ENCODE measurements at regions not wholly inside any gene's neighbourhood (a gene's known extent, or its start where the extent isn't known, plus 50 kb on each side); places are given as distances from the start of the nearest gene placed in this dataset.
"Not testable (repeated sequence)": the region's sequence is repeated elsewhere in the genome, so short reads cannot be mapped to it uniquely, and the experiment has no call there.

GRCh38 chr10:7108141-7108540, 302.7 kb downstream of the SFMBT2 start:
- Histone ChIP-seq H3K27ac (no peak overlapping the region; the same call in 1 of the 2 replicates), H4K20me1 (ENCODE audit: insufficient read depth) (no peaks in the 10 kb centered on the region), H3K4me3 (no peak overlapping the region), H3K9ac (no peak overlapping the region), H2AFZ (no peak overlapping the region), H3K4me1 (ENCODE audit: insufficient read depth) (peaks cover 4% of the 10 kb centered on the region), H3K27me3 (replicated peaks; ENCODE audit: insufficient read depth) (no peaks in the 10 kb centered on the region), H3K9me3 (ENCODE audit: low read depth) (no peaks in the 10 kb centered on the region), H3K4me2 (ENCODE audit: unreplicated experiment) (no peak overlapping the region), H3F3A (ENCODE audit: insufficient read depth) (no peaks in the 10 kb centered on the region), H3K9me2 (ENCODE audit: insufficient read depth) (no peaks in the 10 kb centered on the region), H3K36me3 (ENCODE audit: low read depth) (no peaks in the 10 kb centered on the region), H3K79me2 (ENCODE audit: insufficient read depth) (no peaks in the 10 kb centered on the region)
- no peak for DNase-seq
- in situ Hi-C loops (cut with MboI), result no loop called here
- WGBS, 2 experiments (ENCODE audit: low coverage in 1 of 2, low lambda C conversion rate in 2 of 2, missing lambda C conversion rate in 2 of 2), result 54 to 60% methylated on average over 3 of the region's 3 CpGs
- TF ChIP-seq EZH2 (IDR thresholded peaks at IDR 0.05; ENCODE audit: insufficient read depth, poor library complexity, severe bottlenecking) (no peak), EZH2phosphoT487 (IDR thresholded peaks at IDR 0.05; ENCODE audit: insufficient read depth, low read depth) (no peak)

- DNase-seq, result peak; percentile 69
- Histone ChIP-seq H3K4me2 (ENCODE audit: unreplicated experiment) (no peak overlapping the region), H3K27ac (peak overlapping the region; percentile 53), H2AFZ (peak overlapping the region; percentile 18; the same call in 1 of the 2 replicates), H3K9me3 (ENCODE audit: low read depth) (no peaks in the 10 kb centered on the region), H3K9me2 (ENCODE audit: insufficient read depth) (no peaks in the 10 kb centered on the region), H3K4me3 (no peak overlapping the region), H3K27me3 (replicated peaks; ENCODE audit: insufficient read depth) (no peaks in the 10 kb centered on the region), H3K9ac (peak overlapping the region; percentile 29; the same call in 1 of the 2 replicates), H3K79me2 (ENCODE audit: insufficient read depth) (no peaks in the 10 kb centered on the region), H3F3A (ENCODE audit: insufficient read depth) (no peaks in the 10 kb centered on the region), H3K36me3 (ENCODE audit: low read depth) (no peaks in the 10 kb centered on the region), H4K20me1 (ENCODE audit: insufficient read depth) (no peaks in the 10 kb centered on the region), H3K4me1 (ENCODE audit: insufficient read depth) (peaks cover 4% of the 10 kb centered on the region)
- TF ChIP-seq EZH2phosphoT487 (IDR thresholded peaks at IDR 0.05; ENCODE audit: insufficient read depth, low read depth) (no peak), EZH2 (IDR thresholded peaks at IDR 0.05; ENCODE audit: insufficient read depth, poor library complexity, severe bottlenecking) (no peak)
- in situ Hi-C loops (cut with MboI), result no loop called here
- WGBS, 2 experiments (ENCODE audit: low coverage in 1 of 2, low lambda C conversion rate in 2 of 2, missing lambda C conversion rate in 2 of 2), result 30 to 38% methylated on average over 5 of the region's 5 CpGs
Measured at GRCh38 chr10:7107285-7107684, 303.5 kb downstream of the SFMBT2 start.

- H3K4me3 ChIP-seq; DNase-seq; H3F3A ChIP-seq (ENCODE audit: insufficient read depth); H3K9me3 ChIP-seq (ENCODE audit: low read depth); H3K4me2 ChIP-seq (ENCODE audit: unreplicated experiment); H2AFZ ChIP-seq; H3K9me2 ChIP-seq (ENCODE audit: insufficient read depth); in situ Hi-C loops (cut with MboI); H3K79me2 ChIP-seq (ENCODE audit: insufficient read depth); H4K20me1 ChIP-seq (ENCODE audit: insufficient read depth); H3K4me1 ChIP-seq (ENCODE audit: insufficient read depth); H3K27me3 ChIP-seq (replicated peaks; ENCODE audit: insufficient read depth); H3K27ac ChIP-seq; H3K9ac ChIP-seq; H3K36me3 ChIP-seq (ENCODE audit: low read depth): not testable (repeated sequence)
- 38 to 50% methylated on average over 1 of the region's 1 CpG for WGBS, 2 experiments (ENCODE audit: low coverage in 1 of 2, low lambda C conversion rate in 2 of 2, missing lambda C conversion rate in 2 of 2)
Measured at GRCh38 chr10:7104379-7104778, 306.5 kb downstream of the SFMBT2 start.

DNA sequence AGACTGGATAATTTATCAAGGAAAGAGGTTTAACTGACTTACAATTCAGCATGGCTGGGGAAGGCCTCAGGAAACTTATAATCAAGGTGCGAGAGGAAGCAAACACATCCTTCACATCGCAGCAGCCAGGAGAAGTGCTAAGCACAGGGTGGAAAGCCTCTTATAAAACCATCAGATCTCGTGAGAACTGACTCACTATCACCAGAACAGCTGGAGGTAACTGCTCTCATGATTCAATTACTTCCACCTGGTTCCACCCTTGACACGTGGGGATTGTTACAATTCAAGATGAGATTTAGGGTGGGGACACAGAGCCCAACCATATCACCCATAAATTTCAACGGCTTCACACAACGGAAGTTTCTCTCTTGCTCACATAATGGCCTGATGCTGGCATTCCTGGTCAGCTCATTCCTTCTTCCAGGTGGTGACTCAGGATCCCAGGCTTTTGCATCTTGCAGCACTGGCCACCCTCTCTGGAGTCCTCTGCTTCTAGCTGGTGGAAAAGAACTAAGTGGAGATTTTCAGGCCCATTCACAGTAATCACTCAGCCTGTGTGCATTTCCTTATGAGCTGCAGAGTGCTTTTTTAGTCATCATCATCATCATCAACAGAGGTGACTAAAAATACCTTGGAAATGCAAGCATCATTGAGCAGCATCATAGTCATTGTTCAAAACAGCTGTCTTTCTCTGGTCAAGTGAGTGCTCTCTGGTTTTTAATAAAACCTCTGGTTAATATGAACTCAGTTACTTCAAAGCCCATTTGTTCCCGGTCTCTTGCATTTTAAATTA, 308.1 kb downstream of the SFMBT2 start:
- Histone ChIP-seq H3K27me3 (replicated peaks; ENCODE audit: insufficient read depth) (no peaks in the 10 kb centered on the region), H3F3A (ENCODE audit: insufficient read depth) (no peaks in the 10 kb centered on the region), H3K9me2 (ENCODE audit: insufficient read depth) (no peaks in the 10 kb centered on the region), H3K79me2 (ENCODE audit: insufficient read depth) (no peaks in the 10 kb centered on the region), H4K20me1 (ENCODE audit: insufficient read depth) (no peaks in the 10 kb centered on the region), H3K9me3 (ENCODE audit: low read depth) (no peaks in the 10 kb centered on the region), H3K4me2 (ENCODE audit: unreplicated experiment) (no peak overlapping the region), H3K9ac (no peak overlapping the region), H3K4me3 (no peak overlapping the region), H2AFZ (no peak overlapping the region), H3K27ac (no peak overlapping the region), H3K36me3 (ENCODE audit: low read depth) (no peaks in the 10 kb centered on the region), H3K4me1 (ENCODE audit: insufficient read depth) (no peaks in the 10 kb centered on the region)
- TF ChIP-seq EZH2phosphoT487 (IDR thresholded peaks at IDR 0.05; ENCODE audit: insufficient read depth, low read depth), result no peak
- TF ChIP-seq EZH2 (IDR thresholded peaks at IDR 0.05; ENCODE audit: insufficient read depth, poor library complexity, severe bottlenecking), result no peak
- 44 to 53% methylated on average over 7 of the region's 7 CpGs for whole genome bisulfite sequencing, 2 experiments (ENCODE audit: low coverage in 1 of 2, low lambda C conversion rate in 2 of 2, missing lambda C conversion rate in 2 of 2)
- in situ Hi-C loops (cut with MboI), result no loop called here
- no peak for DNase-seq
